ENCODE measurements at regions not wholly inside any gene's neighbourhood (a gene's known extent, or its start where the extent isn't known, plus 50 kb on each side); places are given as distances from the start of the nearest gene placed in this dataset.

GRCh38 chr9:99588299-99588698, 233.4 kb upstream of the NR4A3 start:
- no peak overlapping the region for H3K27ac ChIP-seq
- TF ChIP-seq POLR2A (IDR thresholded peaks at IDR 0.05), result no peak
- no peak for TF ChIP-seq CTCF (IDR thresholded peaks at IDR 0.05)
- no peak for TF ChIP-seq EP300 (IDR thresholded peaks at IDR 0.05)
- no peak for TF ChIP-seq POLR2AphosphoS5 (IDR thresholded peaks at IDR 0.05)
- no peak overlapping the region for H3K4me3 ChIP-seq
- H3K9me3 ChIP-seq, result no peaks in the 10 kb centered on the region
- no peaks in the 10 kb centered on the region for H3K36me3 ChIP-seq
- WGBS, result 70% methylated on average over 3 of the region's 3 CpGs
- no peak for DNase-seq (ENCODE audit: low spot score in 2 of 2)
- H3K4me1 ChIP-seq, result no peaks in the 10 kb centered on the region
- H3K27me3 ChIP-seq, result no peaks in the 10 kb centered on the region

GRCh38 chr9:99588747-99589146, 232.9 kb upstream of the NR4A3 start:
- no peak for TF ChIP-seq CTCF (IDR thresholded peaks at IDR 0.05)
- TF ChIP-seq POLR2AphosphoS5 (IDR thresholded peaks at IDR 0.05), result no peak
- no peak for TF ChIP-seq POLR2A (IDR thresholded peaks at IDR 0.05)
- TF ChIP-seq EP300 (IDR thresholded peaks at IDR 0.05), result no peak
- no peak for DNase-seq (ENCODE audit: low spot score in 2 of 2)
- Histone ChIP-seq H3K4me1 (no peaks in the 10 kb centered on the region), H3K36me3 (no peaks in the 10 kb centered on the region), H3K27me3 (no peaks in the 10 kb centered on the region), H3K27ac (no peak overlapping the region), H3K9me3 (no peaks in the 10 kb centered on the region), H3K4me3 (no peak overlapping the region)
- 90% methylated on average over 2 of the region's 2 CpGs for WGBS

- DNase-seq (ENCODE audit: low spot score in 2 of 2), result no peak
- Histone ChIP-seq H3K27ac (no peak overlapping the region), H3K27me3 (no peaks in the 10 kb centered on the region), H3K9me3 (no peaks in the 10 kb centered on the region), H3K36me3 (no peaks in the 10 kb centered on the region), H3K4me3 (no peak overlapping the region), H3K4me1 (no peaks in the 10 kb centered on the region)
- TF ChIP-seq POLR2A (IDR thresholded peaks at IDR 0.05), result no peak
- TF ChIP-seq CTCF (IDR thresholded peaks at IDR 0.05), result no peak
- TF ChIP-seq POLR2AphosphoS5 (IDR thresholded peaks at IDR 0.05), result no peak
These were observed 231.3 kb upstream of the NR4A3 start for GRCh38 chr9:99590410-99590809.

GRCh38 chr9:99590840-99591239, 230.8 kb upstream of the NR4A3 start:
- TF ChIP-seq POLR2A (IDR thresholded peaks at IDR 0.05), result no peak
- no peak for TF ChIP-seq EP300 (IDR thresholded peaks at IDR 0.05)
- no peak for TF ChIP-seq CTCF (IDR thresholded peaks at IDR 0.05)
- no peak for TF ChIP-seq POLR2AphosphoS5 (IDR thresholded peaks at IDR 0.05)
- Histone ChIP-seq H3K36me3 (no peaks in the 10 kb centered on the region), H3K27ac (no peak overlapping the region), H3K4me1 (no peaks in the 10 kb centered on the region), H3K9me3 (no peaks in the 10 kb centered on the region), H3K27me3 (no peaks in the 10 kb centered on the region), H3K4me3 (no peak overlapping the region)
- 52% methylated on average over 1 of the region's 1 CpG for WGBS
- DNase-seq (ENCODE audit: low spot score in 2 of 2), result no peak

- WGBS, result 92% methylated on average over 2 of the region's 2 CpGs
- H3K27me3 ChIP-seq, result no peaks in the 10 kb centered on the region
- no peak for DNase-seq (ENCODE audit: low spot score in 2 of 2)
- no peaks in the 10 kb centered on the region for H3K4me1 ChIP-seq
- H3K36me3 ChIP-seq, result no peaks in the 10 kb centered on the region
- no peak for TF ChIP-seq CTCF (IDR thresholded peaks at IDR 0.05)
- TF ChIP-seq EP300 (IDR thresholded peaks at IDR 0.05), result no peak
- no peak for TF ChIP-seq POLR2A (IDR thresholded peaks at IDR 0.05)
- no peak overlapping the region for H3K27ac ChIP-seq
- H3K4me3 ChIP-seq, result no peak overlapping the region
- no peaks in the 10 kb centered on the region for H3K9me3 ChIP-seq
These were observed 229.9 kb upstream of the NR4A3 start for GRCh38 chr9:99591770-99592169.
